SK-N-SH treated with all-trans-retinoic acid at 6 μM for 48 hours (cell line): ENCODE measurements at regions not wholly inside any gene's neighbourhood (a gene's known extent, or its start where the extent isn't known, plus 50 kb on each side); places are given as distances from the start of the nearest gene placed in this dataset.

Experiments used
- GLIS3 ChIP-seq: fragments of 250-450 bp; sonication (Bioruptor Pico); IDR thresholded peaks from 2 replicates; pipeline ENCODE4 v1.5.0; 2020; ENCODE audit warnings: mild to moderate bottlenecking, moderate library complexity
- PATZ1 ChIP-seq: fragments of 250-450 bp; sonication (Bioruptor Pico); IDR thresholded peaks from 2 replicates; pipeline ENCODE4 v1.8.0; 2020; ENCODE audit warnings: mild to moderate bottlenecking, moderate library complexity, borderline replicate concordance
- RARB ChIP-seq: fragments of 250-450 bp; sonication (Bioruptor Pico); IDR thresholded peaks from 2 replicates; pipeline ENCODE4 v1.8.0; 2021; ENCODE audit warnings: mild to moderate bottlenecking, moderate library complexity
- ZFP3 ChIP-seq: fragments of 250-450 bp; sonication (Bioruptor Pico); IDR thresholded peaks from 2 replicates; pipeline ENCODE4 v1.5.0; 2020; ENCODE audit warnings: mild to moderate bottlenecking, moderate library complexity
- ZNF565 ChIP-seq: fragments of 450-650 bp; formaldehyde crosslinking; conservative IDR thresholded peaks from 2 replicates; pipeline ENCODE4 v1.5.0; 2020; ENCODE audit warnings: low read depth, mild to moderate bottlenecking, moderate library complexity

DNA sequence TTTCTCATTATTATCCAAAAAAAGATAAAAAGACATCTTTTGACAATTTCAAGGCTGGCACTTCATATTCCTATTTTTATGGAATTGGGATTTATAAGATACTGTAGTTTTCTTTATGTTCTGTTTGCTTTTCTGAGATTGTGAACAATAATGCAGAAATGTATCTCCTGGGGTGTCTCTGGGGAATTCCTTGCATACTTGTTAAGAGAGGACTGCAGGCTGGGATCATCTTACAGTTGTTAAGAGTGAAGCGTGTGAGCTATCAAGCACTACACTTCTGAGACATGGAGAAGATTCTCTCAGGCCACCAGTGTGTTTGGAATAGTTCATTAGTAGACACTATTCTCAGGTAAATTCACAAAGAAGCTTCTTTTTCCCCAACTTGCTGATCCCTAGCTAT lies 963.3 kb upstream of the GJE1 start:
- no peak for TF ChIP-seq ZFP3 (CRISPR knock-in tag)
- TF ChIP-seq ZNF565, result no peak
- no peak for TF ChIP-seq PATZ1 (CRISPR knock-in tag)
- no peak for TF ChIP-seq GLIS3
- TF ChIP-seq RARB, result no peak
